Body of pancreas (tissue), 4 donors: ENCODE measurements at regions not wholly inside any gene's neighbourhood (a gene's known extent, or its start where the extent isn't known, plus 50 kb on each side); places are given as distances from the start of the nearest gene placed in this dataset.
"Not testable (repeated sequence)": the region's sequence is repeated elsewhere in the genome, so short reads cannot be mapped to it uniquely, and the experiment has no call there.

Source experiments
- ATAC-seq: fragments of 150-250 bp; one replicate; pipeline ENCODE4 v1.9.1; 2016
- DNase-seq, 4 donors: peaks; one replicate each; pipeline ENCODE4 v3.0.0-alpha.2; 2019
- H3K27ac ChIP-seq, 4 donors: fragments of 200-600 bp; sonication (generic); 1 replicate in 3 of 4; 2 replicates in 1 of 4; pipeline versions ENCODE4 v1.5.1 to v1.6.1; 2016 to 2019; ENCODE audit warnings: mild to moderate bottlenecking in 1 of 4, mixed read lengths in 1 of 4, moderate library complexity in 1 of 4
- H3K27me3 ChIP-seq, 2 donors: fragments of 200-600 bp; sonication (generic); one replicate each; pipeline ENCODE4 v1.6.0; 2016; ENCODE audit warnings: mild to moderate bottlenecking in 1 of 2
- H3K36me3 ChIP-seq, 2 donors: fragments of 200-600 bp; sonication (generic); replicated peaks in 1 of 2; 2 replicates each; pipeline ENCODE4 v1.5.1; 2016; ENCODE audit warnings: low read depth in 2 of 2; ENCODE audit not compliant: insufficient read depth in 1 of 2
- H3K4me1 ChIP-seq: fragments of 200-600 bp; sonication (generic); one replicate; pipeline ENCODE4 v1.6.0; 2016
- H3K4me3 ChIP-seq, 2 donors: fragments of 200-600 bp; sonication (generic); 1 replicate in 1 of 2; 2 replicates in 1 of 2; pipeline ENCODE4 v1.5.1; 2016 to 2019
- H3K9me3 ChIP-seq, 3 donors: fragments of 200-600 bp; sonication (generic); 1 replicate in 2 of 3; 2 replicates in 1 of 3; pipeline ENCODE4 v1.5.1; 2016
- CTCF ChIP-seq, 7 experiments: fragments of 450-650 bp in 4 of 7; fragments of 200-600 bp in 3 of 7; sonication (generic) in 3 of 7; IDR thresholded peaks; one replicate each; pipeline ENCODE4 v1.5.1; 2016 to 2019; ENCODE audit warnings: antibody characterized with exemption in 7 of 7
- POLR2A ChIP-seq, 3 donors: fragments of 450-650 bp; IDR thresholded peaks; one replicate each; pipeline ENCODE4 v1.6.1; 2016; ENCODE audit warnings: antibody characterized with exemption in 3 of 3, mild to moderate bottlenecking in 2 of 3
- WGBS, 2 donors: methylation state at CpG; one replicate each; pipeline ENCODE4 v1.1.5; 2017; 5-methylcytosine and 5-hydroxymethylcytosine counted together
- intact Hi-C: fragments of 100-400 bp; cut with DNase I; formaldehyde crosslinking; loops from one replicate; pipeline ENCODE4 v1.15.1; 2023

- H3K27me3 ChIP-seq, ATAC-seq, intact Hi-C loops, H3K9me3 ChIP-seq, H3K27ac ChIP-seq, H3K36me3 ChIP-seq, H3K4me1 ChIP-seq, DNase-seq, H3K4me3 ChIP-seq: not testable (repeated sequence)
- 61% methylated on average over 10 of the region's 41 CpGs; no CpG with 5 or more reads in 1 of the 2 donors for WGBS, 2 donors
These were observed 123.6 kb upstream of the RHOU start for GRCh38 chr1:228611707-228612106.

DNA sequence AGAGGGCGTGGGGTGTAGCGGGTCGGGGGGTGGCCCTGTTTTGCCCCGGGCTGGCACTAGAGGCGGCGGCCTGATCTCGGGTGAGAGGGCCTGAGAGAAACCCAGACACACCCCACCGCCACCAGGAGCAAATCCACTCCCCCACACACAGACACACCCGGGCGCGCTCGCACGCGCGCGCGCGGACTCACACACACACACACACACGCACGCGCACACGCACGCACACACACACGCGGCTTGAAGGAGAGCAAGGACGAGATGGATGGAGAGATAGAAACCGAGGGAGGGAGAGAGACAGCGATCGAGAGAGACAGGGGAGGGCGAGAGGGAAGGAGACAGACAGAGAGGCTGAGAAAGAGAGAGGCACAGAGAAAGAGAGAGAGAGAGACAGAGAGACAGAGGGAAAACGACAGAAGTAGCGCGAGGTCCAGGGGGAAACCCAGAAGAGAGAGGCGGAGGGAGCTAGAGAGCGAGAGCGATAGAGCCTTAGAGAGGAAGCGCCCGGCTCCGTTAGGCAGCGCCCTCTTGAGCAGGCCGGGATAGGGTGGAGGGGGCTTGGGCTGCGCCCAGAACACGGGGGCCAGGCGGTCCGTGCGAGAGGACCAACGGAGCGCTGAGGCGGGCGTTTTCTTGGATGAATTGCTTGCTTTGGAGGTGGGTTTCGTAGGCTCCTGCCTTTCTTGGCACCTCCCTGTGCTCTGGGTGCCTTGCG is 113.1 kb upstream of the RHOU start:
- H3K27ac ChIP-seq, ATAC-seq, H3K4me3 ChIP-seq, H3K27me3 ChIP-seq, H3K36me3 ChIP-seq, H3K4me1 ChIP-seq, H3K9me3 ChIP-seq, intact Hi-C loops: not testable (repeated sequence)
- no CpG with 5 or more reads among the region's 52 CpGs for WGBS, 2 donors
- peak in 1 of 4 donors; percentile 28 for DNase-seq

GRCh38 chr1:228626481-228626880 is 108.8 kb upstream of the RHOU start:
- WGBS, 2 donors = no CpG with 5 or more reads among the region's 30 CpGs
- H3K4me1 ChIP-seq, intact Hi-C loops, DNase-seq, H3K4me3 ChIP-seq, ATAC-seq, H3K9me3 ChIP-seq, H3K27me3 ChIP-seq, H3K36me3 ChIP-seq, H3K27ac ChIP-seq: not testable (repeated sequence)

DNA sequence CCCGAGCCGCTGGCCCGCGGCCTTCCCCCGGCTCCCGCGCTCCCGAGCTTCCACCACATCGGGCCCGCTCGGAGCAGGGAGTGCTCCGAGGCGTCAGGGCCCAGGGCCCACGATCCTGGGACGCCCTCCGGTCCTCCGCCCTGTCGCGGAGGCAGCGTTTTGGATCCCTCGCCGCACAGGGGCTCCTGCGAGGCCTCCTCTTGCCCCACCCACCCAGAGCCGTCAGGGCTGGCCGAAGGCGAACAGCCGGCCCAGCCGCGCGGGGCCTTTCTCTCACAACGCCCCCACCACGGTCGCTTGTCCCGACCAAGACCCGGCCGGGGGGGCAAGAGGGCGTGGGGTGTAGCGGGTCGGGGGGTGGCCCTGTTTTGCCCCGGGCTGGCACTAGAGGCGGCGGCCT is 102.4 kb upstream of the RHOU start:
- H3K9me3 ChIP-seq, H3K4me3 ChIP-seq, H3K27ac ChIP-seq, intact Hi-C loops, ATAC-seq, H3K27me3 ChIP-seq, H3K36me3 ChIP-seq, H3K4me1 ChIP-seq, DNase-seq: not testable (repeated sequence)
- WGBS, 2 donors = no CpG with 5 or more reads among the region's 42 CpGs

DNA sequence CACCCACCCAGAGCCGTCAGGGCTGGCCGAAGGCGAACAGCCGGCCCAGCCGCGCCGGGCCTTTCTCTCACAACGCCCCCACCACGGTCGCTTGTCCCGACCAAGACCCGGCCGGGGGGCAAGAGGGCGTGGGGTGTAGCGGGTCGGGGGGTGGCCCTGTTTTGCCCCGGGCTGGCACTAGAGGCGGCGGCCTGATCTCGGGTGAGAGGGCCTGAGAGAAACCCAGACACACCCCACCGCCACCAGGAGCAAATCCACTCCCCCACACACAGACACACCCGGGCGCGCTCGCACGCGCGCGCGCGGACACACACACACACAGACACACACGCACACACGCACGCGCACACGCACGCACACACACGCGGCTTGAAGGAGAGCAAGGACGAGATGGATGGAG is 100.0 kb upstream of the RHOU start:
- intact Hi-C loops, H3K27ac ChIP-seq, ATAC-seq, H3K36me3 ChIP-seq, H3K4me1 ChIP-seq, H3K27me3 ChIP-seq, H3K9me3 ChIP-seq, H3K4me3 ChIP-seq: not testable (repeated sequence)
- WGBS, 2 donors = 2 to 15% methylated on average over 9 to 40 of the region's 40 CpGs
- peak; percentile 31 to 55 (median 44) for DNase-seq

GRCh38 chr1:228637529-228637928 is 97.8 kb upstream of the RHOU start:
- DNase-seq = peak in 3 of 4 donors; percentile 14 to 46 (median 28)
- H3K9me3 ChIP-seq = not testable (repeated sequence)

GRCh38 chr1:228646717-228647522 is 88.4 kb upstream of the RHOU start:
- intact Hi-C loops = no loop called here
- H3K36me3 ChIP-seq = no peaks in the 10 kb centered on the region
- TF ChIP-seq POLR2A (IDR thresholded peaks at IDR 0.05) (no peak), CTCF (IDR thresholded peaks at IDR 0.05) (no peak)
- no peak overlapping the region for H3K27ac ChIP-seq
- WGBS, 2 donors = 1% methylated on average over 40 to 48 of the region's 49 CpGs
- H3K27me3 ChIP-seq = peaks cover 0 to 27% of the 10 kb centered on the region in 2 donors
- no peaks in the 10 kb centered on the region for H3K9me3 ChIP-seq
- no peak overlapping the region for H3K4me3 ChIP-seq
- DNase-seq = peak in 1 of 4 donors; percentile 25
- H3K4me1 ChIP-seq = peaks cover 19% of the 10 kb centered on the region
- peak; percentile 56 for ATAC-seq

More at GRCh38 chr1:228637529-228637928, 97.8 kb upstream of the RHOU start:
- H3K4me3 ChIP-seq, intact Hi-C loops, H3K4me1 ChIP-seq, H3K36me3 ChIP-seq, H3K27ac ChIP-seq, H3K27me3 ChIP-seq, ATAC-seq: not testable (repeated sequence)
- 5% methylated on average over 7 of the region's 39 CpGs; no CpG with 5 or more reads in 1 of the 2 donors for WGBS, 2 donors
